SK-N-SH (cell line): ENCODE measurements at regions not wholly inside any gene's neighbourhood (a gene's known extent, or its start where the extent isn't known, plus 50 kb on each side); places are given as distances from the start of the nearest gene placed in this dataset.

Experiments
- CTCF ChIA-PET: fragments of 300-600, 350-600 bp; formaldehyde crosslinking; extraction: SDS; loops from one replicate; lab custom pipeline; 2021; lab: Yijun Ruan, JAX
- POLR2A ChIA-PET: fragments of 350-600 bp; sonication (Branson Sonifier 250); formaldehyde crosslinking; extraction: SDS; loops from one replicate; lab custom pipeline; 2020; ENCODE audit warnings: antibody characterized with exemption, inconsistent platforms; lab: Yijun Ruan, JAX
- DNase-seq: peaks from one replicate; pipeline ENCODE4 v3.0.0; 2012
- H2AFZ ChIP-seq: fragments of 200-600 bp; sonication (generic); 2 replicates; pipeline ENCODE4 v1.8.1; 2016; ENCODE audit warnings: antibody characterized with exemption, mild to moderate bottlenecking, low read depth
- H3F3A ChIP-seq: fragments of 200-600 bp; sonication (generic); replicated peaks from 2 replicates; pipeline ENCODE3; 2016; ENCODE audit warnings: antibody characterized with exemption, mild to moderate bottlenecking; ENCODE audit not compliant: insufficient read depth
- H3K27ac ChIP-seq, 2 experiments: fragments of 200-500 bp in 1 of 2; fragments of 200-600 bp in 1 of 2; sonication (Bioruptor generic) in 1 of 2; sonication (generic), shearing (Covaris generic) in 1 of 2; 2 replicates each; pipeline versions ENCODE4 v1.5.1 to v1.6.1; 2014 to 2016; ENCODE audit warnings: low read depth in 2 of 2, inconsistent platforms in 1 of 2, low read length in 1 of 2, mild to moderate bottlenecking in 1 of 2, mixed read lengths in 1 of 2
- H3K27me3 ChIP-seq: fragments of 200-600 bp; sonication (generic), shearing (Covaris generic); 2 replicates; pipeline ENCODE4 v1.6.1; 2016; ENCODE audit warnings: mixed run types; ENCODE audit not compliant: insufficient read depth
- H3K36me3 ChIP-seq, 2 experiments: fragments of 200-500 bp in 1 of 2; fragments of 200-600 bp in 1 of 2; sonication (Bioruptor generic) in 1 of 2; sonication (generic) in 1 of 2; replicated peaks in 1 of 2; 2 replicates each; pipeline versions ENCODE3 to v1.5.1; 2014 to 2016; ENCODE audit warnings: low read length in 1 of 2, mild to moderate bottlenecking in 1 of 2; ENCODE audit not compliant: insufficient read depth in 2 of 2, control insufficient read depth in 1 of 2
- H3K4me1 ChIP-seq, 2 experiments: fragments of 200-500 bp in 1 of 2; fragments of 200-600 bp in 1 of 2; sonication (Bioruptor generic) in 1 of 2; sonication (generic), shearing (Covaris generic) in 1 of 2; 2 replicates each; pipeline versions ENCODE4 v1.5.1 to v1.6.1; 2014 to 2016; ENCODE audit warnings: low read depth in 1 of 2, low read length in 1 of 2, mixed run types in 1 of 2; ENCODE audit not compliant: insufficient read depth in 2 of 2, control insufficient read depth in 1 of 2
- H3K4me2 ChIP-seq: fragments of 200-600 bp; sonication (generic), shearing (Covaris generic); 2 replicates; pipeline ENCODE4 v1.6.1; 2017; ENCODE audit warnings: mixed run types
- H3K4me3 ChIP-seq, 2 experiments: fragments of 200-500 bp in 1 of 2; fragments of 200-600 bp in 1 of 2; sonication (Bioruptor generic) in 1 of 2; sonication (generic), shearing (Covaris generic) in 1 of 2; 2 replicates each; pipeline versions ENCODE4 v1.5.1 to v1.8.1; 2014 to 2016; ENCODE audit warnings: low read depth in 2 of 2, inconsistent platforms in 1 of 2, low read length in 1 of 2, mild to moderate bottlenecking in 1 of 2, mixed read lengths in 1 of 2, moderate library complexity in 1 of 2
- H3K79me2 ChIP-seq: fragments of 200-600 bp; sonication (generic); 2 replicates; pipeline ENCODE4 v1.8.1; 2017; ENCODE audit warnings: mild to moderate bottlenecking; ENCODE audit not compliant: insufficient read depth
- H3K9ac ChIP-seq: fragments of 200-600 bp; sonication (generic); 2 replicates; pipeline ENCODE4 v1.6.1; 2017; ENCODE audit warnings: mixed run types
- H3K9me2 ChIP-seq: fragments of 200-600 bp; sonication (generic); 2 replicates; pipeline ENCODE4 v1.6.1; 2017; ENCODE audit warnings: mixed run types
- H3K9me3 ChIP-seq: fragments of 200-600 bp; sonication (generic); 2 replicates; pipeline ENCODE4 v1.6.1; 2017; ENCODE audit warnings: mixed run types, mild to moderate bottlenecking, moderate library complexity
- H4K20me1 ChIP-seq: fragments of 200-600 bp; sonication (generic); 2 replicates; pipeline ENCODE4 v1.6.1; 2017; ENCODE audit warnings: mild to moderate bottlenecking, mixed run types; ENCODE audit not compliant: insufficient read depth
- CTCF ChIP-seq: fragments of 200-600 bp; sonication (generic); IDR thresholded peaks from 2 replicates; pipeline ENCODE4 v1.6.1; 2017; ENCODE audit warnings: antibody characterized with exemption, mild to moderate bottlenecking, moderate library complexity
- ELF1 ChIP-seq: IDR thresholded peaks from 2 replicates; pipeline ENCODE4 v1.4.0; 2012
- FOXJ3 ChIP-seq: sonication (generic); formaldehyde crosslinking; IDR thresholded peaks from 2 replicates; pipeline ENCODE4 v1.5.1; 2020; ENCODE audit warnings: mild to moderate bottlenecking, missing genetic modification reagents
- FOXM1 ChIP-seq: IDR thresholded peaks from 2 replicates; pipeline ENCODE4 v1.4.0; 2012; ENCODE audit warnings: low read depth, mild to moderate bottlenecking
- MAX ChIP-seq: IDR thresholded peaks from 2 replicates; pipeline ENCODE4 v1.4.0; 2012; ENCODE audit warnings: low read depth
- MXI1 ChIP-seq: IDR thresholded peaks from 2 replicates; pipeline ENCODE4 v1.6.1; 2012; ENCODE audit warnings: mild to moderate bottlenecking, low read depth, low read length, improper control_type of control experiment
- RAD21 ChIP-seq: IDR thresholded peaks from 2 replicates; pipeline ENCODE4 v1.6.1; 2012; ENCODE audit warnings: mild to moderate bottlenecking, low read length
- RCOR1 ChIP-seq: fragments of 150-350 bp; IDR thresholded peaks from 2 replicates; pipeline ENCODE4 v1.6.1; 2017; ENCODE audit warnings: antibody characterized with exemption, low read length
- RXRA ChIP-seq: IDR thresholded peaks from 2 replicates; pipeline ENCODE4 v1.4.0; 2012; ENCODE audit warnings: low read depth, mild to moderate bottlenecking, borderline replicate concordance
- SIN3A ChIP-seq: IDR thresholded peaks from 2 replicates; pipeline ENCODE4 v1.6.1; 2012; ENCODE audit warnings: low read depth, mild to moderate bottlenecking, low read length, moderate library complexity, borderline replicate concordance
- TCF12 ChIP-seq: IDR thresholded peaks from 2 replicates; pipeline ENCODE4 v1.4.0; 2012
- TEAD4 ChIP-seq: IDR thresholded peaks from 2 replicates; pipeline ENCODE4 v1.4.0; 2012; ENCODE audit warnings: mild to moderate bottlenecking, borderline replicate concordance; ENCODE audit not compliant: insufficient read depth
- USF2 ChIP-seq: fragments of 150-350 bp; IDR thresholded peaks from 2 replicates; pipeline ENCODE4 v1.6.1; 2017; ENCODE audit warnings: antibody characterized with exemption, low read length, low read depth, borderline replicate concordance
- YY1 ChIP-seq: IDR thresholded peaks from 2 replicates; pipeline ENCODE4 v1.4.0; 2012; ENCODE audit warnings: low read depth, mild to moderate bottlenecking
- ZBTB33 ChIP-seq: IDR thresholded peaks from 2 replicates; pipeline ENCODE4 v1.4.0; 2012; ENCODE audit warnings: low read depth, borderline replicate concordance
- WGBS: methylation state at CpG from one replicate; pipeline ENCODE4 v1.1.6; 2017; ENCODE audit warnings: low lambda C conversion rate; 5-methylcytosine and 5-hydroxymethylcytosine counted together

GRCh38 chr9:84484172-84484571 lies 143.6 kb upstream of the SLC28A3 start:
- CTCF ChIA-PET, result interaction anchor here (1.0 kb wide), 1 partner anchor 9 kb away, joined by 4 read pairs; no protein-coding TSS in a partner anchor
- H3K27me3 ChIP-seq, result no peaks in the 10 kb centered on the region
- H3K4me3 ChIP-seq, result no peak overlapping the region
- H3K4me2 ChIP-seq, result no peak overlapping the region
- no peaks in the 10 kb centered on the region for H3K9me3 ChIP-seq
- H3K27ac ChIP-seq, result no peak overlapping the region
- DNase-seq, result no peak
- H4K20me1 ChIP-seq, result no peaks in the 10 kb centered on the region
- H3K4me1 ChIP-seq, result peaks cover 0 to 2% of the 10 kb centered on the region in 2 experiments; a peak in 1 of 4 replicates
- no peaks in the 10 kb centered on the region for H3F3A ChIP-seq
- WGBS, result 21% methylated on average over 6 of the region's 6 CpGs
- H3K9me2 ChIP-seq, result no peaks in the 10 kb centered on the region
- no peak overlapping the region for H2AFZ ChIP-seq
- no peaks in the 10 kb centered on the region for H3K79me2 ChIP-seq
- H3K9ac ChIP-seq, result no peak overlapping the region
- POLR2A ChIA-PET, result no interaction called here
- H3K36me3 ChIP-seq, result no peaks in the 10 kb centered on the region
- TF ChIP-seq RAD21, result no peak
- no peak for TF ChIP-seq USF2
- no peak for TF ChIP-seq TCF12
- TF ChIP-seq SIN3A, result no peak
- TF ChIP-seq TEAD4, result no peak
- no peak for TF ChIP-seq CTCF
- no peak for TF ChIP-seq ELF1
- TF ChIP-seq RXRA, result no peak
- no peak for TF ChIP-seq YY1
- TF ChIP-seq MXI1, result no peak
- no peak for TF ChIP-seq MAX
- no peak for TF ChIP-seq RCOR1
- TF ChIP-seq ZBTB33, result no peak
- TF ChIP-seq FOXM1, result no peak
- TF ChIP-seq FOXJ3 (CRISPR knock-in tag), result no peak
